ENCODE measurements at regions not wholly inside any gene's neighbourhood (a gene's known extent, or its start where the extent isn't known, plus 50 kb on each side); places are given as distances from the start of the nearest gene placed in this dataset.
A peak's percentile ranks its signal among the peaks of the same experiment; 100 is the strongest.

- Histone ChIP-seq H2AK5ac (ENCODE audit: low read depth, low read length) (no peak overlapping the region), H4K20me1 (replicated peaks in 1 of 2; ENCODE audit: control insufficient read depth in 1 of 2, insufficient read depth in 2 of 2, low read length in 2 of 2) (no peaks in the 10 kb centered on the region), H3K23me2 (ENCODE audit: low read depth, low read length) (no peaks in the 10 kb centered on the region), H3K4me3 (ENCODE audit: extremely low read depth in 1 of 4, insufficient read depth in 2 of 4, low read depth in 3 of 4, low read length in 4 of 4) (no peak overlapping the region), H2BK12ac (ENCODE audit: low read depth, low read length) (no peak overlapping the region; the same call in 1 of the 2 replicates), H2BK15ac (ENCODE audit: low read length) (no peak overlapping the region), H2BK5ac (ENCODE audit: low read depth, low read length) (no peak overlapping the region), H2BK120ac (replicated peaks; ENCODE audit: low read depth, low read length) (no peak overlapping the region), H3K23ac (ENCODE audit: insufficient read length) (no peak overlapping the region), H3K9ac (replicated peaks in 1 of 4; ENCODE audit: extremely low read depth in 1 of 4, low read depth in 3 of 4, low read length in 3 of 4) (no peak overlapping the region), H3K27ac (ENCODE audit: low read depth, low read length) (no peak overlapping the region), H3K79me1 (ENCODE audit: low read depth, low read length) (no peaks in the 10 kb centered on the region), H3K4ac (replicated peaks; ENCODE audit: insufficient read length, low read depth, low read length) (no peak overlapping the region), H4K91ac (replicated peaks; ENCODE audit: insufficient read length, low read length) (no peak overlapping the region), H3K79me2 (ENCODE audit: control insufficient read depth in 1 of 2, insufficient read depth in 2 of 2, low read length in 2 of 2) (no peaks in the 10 kb centered on the region), H4K8ac (ENCODE audit: extremely low read depth, insufficient read depth, low read length) (no peak overlapping the region; the same call in 1 of the 2 replicates), H3K36me3 (ENCODE audit: control insufficient read depth in 2 of 4, insufficient read depth in 4 of 4, low read length in 3 of 4) (no peaks in the 10 kb centered on the region), H4K5ac (ENCODE audit: insufficient read length, low read depth, low read length) (no peak overlapping the region), H3K9me3 (ENCODE audit: insufficient read depth in 2 of 2, low read depth in 1 of 2, low read length in 1 of 2) (no peaks in the 10 kb centered on the region), H2AFZ (ENCODE audit: low read length) (peak overlapping the region; percentile 20), H3K18ac (ENCODE audit: extremely low read depth, low read length) (no peak overlapping the region), H3K14ac (ENCODE audit: insufficient read length) (no peak overlapping the region), H3K56ac (replicated peaks; ENCODE audit: insufficient read length, low read depth, low read length) (no peak overlapping the region), H2BK20ac (ENCODE audit: low read length) (no peak overlapping the region), H3K4me1 (replicated peaks in 1 of 4; ENCODE audit: control insufficient read depth in 3 of 4, insufficient read depth in 4 of 4, low read length in 3 of 4) (no peaks in the 10 kb centered on the region), H3K27me3 (replicated peaks in 1 of 4; ENCODE audit: control insufficient read depth in 3 of 4, extremely low read depth in 1 of 4, insufficient read depth in 3 of 4, low read length in 3 of 4) (peaks cover 0 to 1% (median 0%) of the 10 kb centered on the region in 4 experiments; a peak in 1 of 7 replicates), H3K4me2 (ENCODE audit: insufficient read depth in 1 of 2, low read depth in 2 of 2, low read length in 2 of 2) (no peak overlapping the region)
- DNase-seq (ENCODE audit: low read depth in 1 of 2, low spot score in 2 of 2) (no peak), FAIRE-seq (no peak)
- POLR2A ChIA-PET (ENCODE audit: partially characterized antibody), result no interaction called here
- CTCF ChIA-PET (ENCODE audit: partially characterized antibody), result interaction anchor here (1.4 kb wide), 1 partner anchor 172 kb away, joined by 4 read pairs; no protein-coding TSS in a partner anchor
- WGBS, 2 experiments (ENCODE audit: extremely low coverage in 1 of 2, insufficient coverage in 1 of 2, insufficient read length in 1 of 2, insufficient replicate concordance in 2 of 2, low coverage in 1 of 2, low lambda C conversion rate in 2 of 2, missing lambda C conversion rate in 1 of 2), result 91% methylated on average over 17 of the region's 17 CpGs; no CpG with 5 or more reads in 1 of the 2 experiments
- no peak for TF ChIP-seq SUZ12 (IDR thresholded peaks at IDR 0.05; ENCODE audit: low read length)
These were observed 157.5 kb upstream of the SMIM31 start for GRCh38 chr4:164596318-164596878.

All from H1 (cell line).